DND-41 (cell line): ENCODE measurements at regions not wholly inside any gene's neighbourhood (a gene's known extent, or its start where the extent isn't known, plus 50 kb on each side); places are given as distances from the start of the nearest gene placed in this dataset.

Experiments
- CTCF ChIP-seq: IDR thresholded peaks from 2 replicates; pipeline ENCODE4 v1.5.1; 2012; ENCODE audit warnings: borderline replicate concordance, low read length, moderate library complexity, mild to moderate bottlenecking; ENCODE audit not compliant: poor library complexity, severe bottlenecking; ENCODE audit errors: extremely low read depth
- EZH2 ChIP-seq: IDR thresholded peaks from 3 replicates; pipeline ENCODE4 v1.6.1; 2012; ENCODE audit warnings: borderline replicate concordance, low read depth, mild to moderate bottlenecking, moderate library complexity, low read length, inconsistent platforms; ENCODE audit not compliant: severe bottlenecking

GRCh38 chr1:221397141-221397540 is 344.7 kb downstream of the DUSP10 start:
- TF ChIP-seq CTCF (no peak), EZH2 (no peak)
